GM12878 (cell line): ENCODE measurements at regions not wholly inside any gene's neighbourhood (a gene's known extent, or its start where the extent isn't known, plus 50 kb on each side); places are given as distances from the start of the nearest gene placed in this dataset.

ENCODE experiments used
- ASH2L ChIP-seq: fragments of 300-600, 200-600 bp; sonication (generic); IDR thresholded peaks from 2 replicates; pipeline ENCODE4 v1.6.1; 2017; ENCODE audit warnings: low read depth, mild to moderate bottlenecking, borderline replicate concordance
- BHLHE40 ChIP-seq, 2 experiments: fragments of 450-650 bp in 1 of 2; IDR thresholded peaks; 2 replicates each; pipeline ENCODE4 v1.6.1; 2011 to 2017; ENCODE audit warnings: low read depth in 2 of 2, borderline replicate concordance in 1 of 2, improper control_type of control experiment in 1 of 2, low read length in 1 of 2, mild to moderate bottlenecking in 1 of 2
- BMI1 ChIP-seq: fragments of 450-650 bp; IDR thresholded peaks from 2 replicates; pipeline ENCODE4 v1.6.1; 2016; ENCODE audit warnings: mild to moderate bottlenecking, moderate library complexity, borderline replicate concordance
- CREB1 ChIP-seq: IDR thresholded peaks from 2 replicates; pipeline ENCODE4 v1.6.1; 2012; ENCODE audit warnings: low read depth, mild to moderate bottlenecking, inconsistent platforms
- CREM ChIP-seq: IDR thresholded peaks from 2 replicates; pipeline ENCODE4 v1.6.1; 2014; ENCODE audit warnings: antibody characterized with exemption, low read depth
- CTCF ChIP-seq, 3 experiments: IDR thresholded peaks in 2 of 3; conservative IDR thresholded peaks in 1 of 3; 2 replicates each; pipeline ENCODE4 v1.5.1; 2011; ENCODE audit warnings: low read depth in 3 of 3, low read length in 3 of 3, mild to moderate bottlenecking in 3 of 3, control low read depth in 2 of 3, moderate library complexity in 2 of 3, inconsistent platforms in 1 of 3, mixed read lengths in 1 of 3; ENCODE audit not compliant: control insufficient read depth in 2 of 3, insufficient read depth in 1 of 3; ENCODE audit errors: extremely low read depth in 1 of 3
- EZH2 ChIP-seq: IDR thresholded peaks from 2 replicates; pipeline ENCODE4 v1.6.1; 2012; ENCODE audit warnings: low read depth, mild to moderate bottlenecking, control low read depth, inconsistent platforms, low read length, borderline replicate concordance; ENCODE audit not compliant: control insufficient read depth
- GATAD2B ChIP-seq: fragments of 450-650 bp; conservative IDR thresholded peaks from 2 replicates; pipeline ENCODE4 v1.6.1; 2017; ENCODE audit warnings: low read depth, mild to moderate bottlenecking, moderate library complexity
- HDAC2 ChIP-seq: fragments of 200-600 bp; sonication (generic); IDR thresholded peaks from 2 replicates; pipeline ENCODE4 v1.6.1; 2017
- POLR2A ChIP-seq: IDR thresholded peaks from 2 replicates; pipeline ENCODE4 v1.6.1; 2011; ENCODE audit warnings: low read depth, mild to moderate bottlenecking, low read length
- RELA ChIP-seq: fragments of 450-650 bp; IDR thresholded peaks from 2 replicates; pipeline ENCODE4 v1.8.0; 2014; ENCODE audit warnings: borderline replicate concordance; ENCODE audit not compliant: partially characterized antibody
- SUZ12 ChIP-seq: fragments of 200-600 bp; sonication (generic); IDR thresholded peaks from one replicate; pipeline ENCODE4 v1.6.1; 2018; ENCODE audit warnings: antibody characterized with exemption, mild to moderate bottlenecking; ENCODE audit not compliant: unreplicated experiment
- USF2 ChIP-seq: IDR thresholded peaks from 2 replicates; pipeline ENCODE4 v1.6.1; 2011; ENCODE audit warnings: low read depth, low read length, improper control_type of control experiment, borderline replicate concordance

GRCh38 chr18:26667046-26667445 lies 118.7 kb upstream of the KCTD1 start:
- no peak for TF ChIP-seq GATAD2B
- no peak for TF ChIP-seq CTCF (IDR thresholded peaks at IDR 0.05 in 2 of 3, conservative IDR thresholded peaks at IDR 0.05 in 1 of 3; ENCODE audit: control insufficient read depth in 2 of 3, extremely low read depth in 1 of 3, insufficient read depth in 1 of 3, low read depth in 3 of 3, low read length in 3 of 3)
- no peak for TF ChIP-seq POLR2A
- no peak for TF ChIP-seq EZH2
- no peak for TF ChIP-seq SUZ12
- TF ChIP-seq HDAC2: no peak
- TF ChIP-seq CREB1: no peak
- no peak for TF ChIP-seq BHLHE40 (IDR thresholded peaks at IDR 0.05; ENCODE audit: borderline replicate concordance in 1 of 2, low read depth in 2 of 2, low read length in 1 of 2)
- no peak for TF ChIP-seq ASH2L
- TF ChIP-seq BMI1: no peak
- TF ChIP-seq CREM: no peak
- no peak for TF ChIP-seq RELA
- no peak for TF ChIP-seq USF2
